ENCODE measurements at regions not wholly inside any gene's neighbourhood (a gene's known extent, or its start where the extent isn't known, plus 50 kb on each side); places are given as distances from the start of the nearest gene placed in this dataset.

GRCh38 chr6:143620447-143620846, 57.3 kb upstream of the PHACTR2 start:
- no peak overlapping the region for H3K4me2 ChIP-seq (ENCODE audit: insufficient read depth, low read length)
- dilution Hi-C loops (cut with MboI; ENCODE audit: extremely low pct_ligation_motif_present, low sequenced_read_pairs): no loop called here

GRCh38 chr6:143619824-143620401, 57.9 kb upstream of the PHACTR2 start:
- Histone ChIP-seq H3K36me3 (ENCODE audit: control insufficient read depth in 2 of 2, extremely low read depth in 1 of 2, insufficient read depth in 2 of 2, low read length in 2 of 2) (no peaks in the 10 kb centered on the region), H4K20me1 (replicated peaks; ENCODE audit: control insufficient read depth, extremely low read depth, insufficient read depth, low read length) (no peaks in the 10 kb centered on the region), H3K79me2 (ENCODE audit: control insufficient read depth, insufficient read depth, low read length) (no peaks in the 10 kb centered on the region), H3K4me3 (replicated peaks in 1 of 3; ENCODE audit: insufficient read depth in 1 of 3, low read depth in 1 of 3, low read length in 3 of 3) (no peak overlapping the region), H3K4me2 (ENCODE audit: insufficient read depth, low read length) (no peak overlapping the region), H3K9ac (replicated peaks; ENCODE audit: extremely low read depth, insufficient read depth, low read length) (no peak overlapping the region), H3K4me1 (ENCODE audit: control insufficient read depth, extremely low read depth, insufficient read depth, low read length) (no peaks in the 10 kb centered on the region), H3K9me1 (replicated peaks; ENCODE audit: control insufficient read depth, extremely low read depth, insufficient read depth, low read length) (no peaks in the 10 kb centered on the region), H3K27me3 (ENCODE audit: control insufficient read depth in 2 of 2, insufficient read depth in 2 of 2, low read length in 2 of 2) (no peaks in the 10 kb centered on the region), H3K27ac (ENCODE audit: insufficient read depth, low read depth, low read length) (no peak overlapping the region), H2AFZ (ENCODE audit: low read depth, low read length) (no peak overlapping the region), H3K9me3 (replicated peaks; ENCODE audit: control insufficient read depth, insufficient read depth, low read length) (no peaks in the 10 kb centered on the region)
- no peak for DNase-seq (ENCODE audit: low read depth, low spot score)
- BruUV-seq (replicated peaks): no TSS peak
- ChIA-PET CTCF (interaction anchor here (0.9 to 2.6 kb wide), 3 partner anchors 10 to 44 kb away, joined by 3 to 9 read pairs (median 7); no protein-coding TSS in a partner anchor), POLR2A (no interaction called here)
- TF ChIP-seq JUN (IDR thresholded peaks at IDR 0.05; ENCODE audit: borderline replicate concordance, insufficient read depth, insufficient read length, low read depth): no peak
- TF ChIP-seq POLR2A (IDR thresholded peaks at IDR 0.05; ENCODE audit: low read depth, low read length): no peak
- no peak for TF ChIP-seq EZH2 (IDR thresholded peaks at IDR 0.05; ENCODE audit: borderline replicate concordance, low read depth, low read length, severe bottlenecking)
- TF ChIP-seq, protein P1, sequence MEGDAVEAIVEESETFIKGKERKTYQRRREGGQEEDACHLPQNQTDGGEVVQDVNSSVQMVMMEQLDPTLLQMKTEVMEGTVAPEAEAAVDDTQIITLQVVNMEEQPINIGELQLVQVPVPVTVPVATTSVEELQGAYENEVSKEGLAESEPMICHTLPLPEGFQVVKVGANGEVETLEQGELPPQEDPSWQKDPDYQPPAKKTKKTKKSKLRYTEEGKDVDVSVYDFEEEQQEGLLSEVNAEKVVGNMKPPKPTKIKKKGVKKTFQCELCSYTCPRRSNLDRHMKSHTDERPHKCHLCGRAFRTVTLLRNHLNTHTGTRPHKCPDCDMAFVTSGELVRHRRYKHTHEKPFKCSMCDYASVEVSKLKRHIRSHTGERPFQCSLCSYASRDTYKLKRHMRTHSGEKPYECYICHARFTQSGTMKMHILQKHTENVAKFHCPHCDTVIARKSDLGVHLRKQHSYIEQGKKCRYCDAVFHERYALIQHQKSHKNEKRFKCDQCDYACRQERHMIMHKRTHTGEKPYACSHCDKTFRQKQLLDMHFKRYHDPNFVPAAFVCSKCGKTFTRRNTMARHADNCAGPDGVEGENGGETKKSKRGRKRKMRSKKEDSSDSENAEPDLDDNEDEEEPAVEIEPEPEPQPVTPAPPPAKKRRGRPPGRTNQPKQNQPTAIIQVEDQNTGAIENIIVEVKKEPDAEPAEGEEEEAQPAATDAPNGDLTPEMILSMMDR (IDR thresholded peaks at IDR 0.05; ENCODE audit: extremely low read depth in 1 of 2, insufficient read depth in 1 of 2, low read depth in 1 of 2, low read length in 2 of 2): no peak
- TF ChIP-seq FOS (IDR thresholded peaks at IDR 0.05; ENCODE audit: borderline replicate concordance, insufficient read depth, low read length): no peak
- TF ChIP-seq, protein P2, sequence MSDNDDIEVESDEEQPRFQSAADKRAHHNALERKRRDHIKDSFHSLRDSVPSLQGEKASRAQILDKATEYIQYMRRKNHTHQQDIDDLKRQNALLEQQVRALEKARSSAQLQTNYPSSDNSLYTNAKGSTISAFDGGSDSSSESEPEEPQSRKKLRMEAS (IDR thresholded peaks at IDR 0.05; ENCODE audit: insufficient read depth, insufficient read length): no peak
- no peak for TF ChIP-seq MYC (IDR thresholded peaks at IDR 0.05; ENCODE audit: low read depth, low read length)
- no peak for TF ChIP-seq GATA2 (IDR thresholded peaks at IDR 0.05; ENCODE audit: insufficient read depth, insufficient read length, low read depth, low read length)
- TF ChIP-seq POLR2AphosphoS5 (IDR thresholded peaks at IDR 0.05; ENCODE audit: insufficient read depth, low read depth, low read length): no peak
- dilution Hi-C loops (cut with MboI; ENCODE audit: extremely low pct_ligation_motif_present, low sequenced_read_pairs) (no loop called here), intact Hi-C loops (cut with micrococcal nuclease) (loop anchor here (5.0 kb wide), 1 partner anchor 32 kb away; no protein-coding TSS in a partner anchor)
- peak; percentile 49 for FAIRE-seq

More at GRCh38 chr6:143620447-143620846, 57.3 kb upstream of the PHACTR2 start:
- Histone ChIP-seq H2AFZ (ENCODE audit: low read depth, low read length) (no peak overlapping the region), H3K4me3 (replicated peaks in 1 of 3; ENCODE audit: insufficient read depth in 1 of 3, low read depth in 1 of 3, low read length in 3 of 3) (no peak overlapping the region), H3K9ac (replicated peaks; ENCODE audit: extremely low read depth, insufficient read depth, low read length) (no peak overlapping the region), H3K27me3 (ENCODE audit: control insufficient read depth in 2 of 2, insufficient read depth in 2 of 2, low read length in 2 of 2) (no peaks in the 10 kb centered on the region), H4K20me1 (replicated peaks; ENCODE audit: control insufficient read depth, extremely low read depth, insufficient read depth, low read length) (no peaks in the 10 kb centered on the region), H3K9me1 (replicated peaks; ENCODE audit: control insufficient read depth, extremely low read depth, insufficient read depth, low read length) (no peaks in the 10 kb centered on the region), H3K27ac (ENCODE audit: insufficient read depth, low read depth, low read length) (no peak overlapping the region), H3K4me1 (ENCODE audit: control insufficient read depth, extremely low read depth, insufficient read depth, low read length) (no peaks in the 10 kb centered on the region), H3K79me2 (ENCODE audit: control insufficient read depth, insufficient read depth, low read length) (no peaks in the 10 kb centered on the region), H3K9me3 (replicated peaks; ENCODE audit: control insufficient read depth, insufficient read depth, low read length) (no peaks in the 10 kb centered on the region), H3K36me3 (ENCODE audit: control insufficient read depth in 2 of 2, extremely low read depth in 1 of 2, insufficient read depth in 2 of 2, low read length in 2 of 2) (no peaks in the 10 kb centered on the region)
- CTCF ChIA-PET: interaction anchor here (0.9 to 2.6 kb wide), 3 partner anchors 9 to 45 kb away, joined by 3 to 9 read pairs (median 7); no protein-coding TSS in a partner anchor
- POLR2A ChIA-PET: no interaction called here
- no peak for TF ChIP-seq JUN (IDR thresholded peaks at IDR 0.05; ENCODE audit: borderline replicate concordance, insufficient read depth, insufficient read length, low read depth)
- no peak for TF ChIP-seq FOS (IDR thresholded peaks at IDR 0.05; ENCODE audit: borderline replicate concordance, insufficient read depth, low read length)
- TF ChIP-seq EZH2 (IDR thresholded peaks at IDR 0.05; ENCODE audit: borderline replicate concordance, low read depth, low read length, severe bottlenecking): no peak
- no peak for TF ChIP-seq POLR2AphosphoS5 (IDR thresholded peaks at IDR 0.05; ENCODE audit: insufficient read depth, low read depth, low read length)
- TF ChIP-seq, protein P2 (IDR thresholded peaks at IDR 0.05; ENCODE audit: insufficient read depth, insufficient read length): no peak
- TF ChIP-seq GATA2 (IDR thresholded peaks at IDR 0.05; ENCODE audit: insufficient read depth, insufficient read length, low read depth, low read length): no peak
- TF ChIP-seq POLR2A (IDR thresholded peaks at IDR 0.05; ENCODE audit: low read depth, low read length): no peak
- intact Hi-C loops (cut with micrococcal nuclease): no loop called here
- DNase-seq (ENCODE audit: low read depth, low spot score): no peak
- no peak for FAIRE-seq
- no TSS peak for BruUV-seq (replicated peaks)

All from endothelial cell of umbilical vein (primary cell).